Fibroblast of villous mesenchyme (primary cell): ENCODE measurements at regions not wholly inside any gene's neighbourhood (a gene's known extent, or its start where the extent isn't known, plus 50 kb on each side); places are given as distances from the start of the nearest gene placed in this dataset.

Experiments used
- DNase-seq: peaks from one replicate; pipeline ENCODE4 v3.0.0-alpha.2; 2010; ENCODE audit warnings: low read depth
- H3K4me3 ChIP-seq: 2 replicates; pipeline ENCODE4 v1.5.1; 2011; ENCODE audit warnings: low read depth, mild to moderate bottlenecking, low read length
- CTCF ChIP-seq: IDR thresholded peaks from 2 replicates; pipeline ENCODE4 v1.5.1; 2012; ENCODE audit warnings: low read depth, mild to moderate bottlenecking, low read length; ENCODE audit not compliant: insufficient read depth

GRCh38 chr2:223300326-223300725, 248.3 kb downstream of the KCNE4 start:
- H3K4me3 ChIP-seq = no peak overlapping the region

GRCh38 chr2:223306371-223306770, 254.4 kb downstream of the KCNE4 start:
- TF ChIP-seq CTCF = peak; percentile 70
- DNase-seq = peak; percentile 44
- H3K4me3 ChIP-seq = no peak overlapping the region

More at GRCh38 chr2:223300326-223300725, 248.3 kb downstream of the KCNE4 start:
- no peak for DNase-seq
- no peak for TF ChIP-seq CTCF

- no peak for TF ChIP-seq CTCF
- H3K4me3 ChIP-seq = no peak overlapping the region
- DNase-seq = no peak
These were observed 260.1 kb downstream of the KCNE4 start for GRCh38 chr2:223311889-223312680.

GRCh38 chr2:223313101-223313500, 261.1 kb downstream of the KCNE4 start:
- DNase-seq = no peak
- TF ChIP-seq CTCF = no peak
- H3K4me3 ChIP-seq = no peak overlapping the region

- TF ChIP-seq CTCF = no peak
- no peak for DNase-seq
- no peak overlapping the region for H3K4me3 ChIP-seq
These were observed 262.8 kb downstream of the KCNE4 start for GRCh38 chr2:223314811-223315210.

GRCh38 chr2:223315813-223316212, 263.8 kb downstream of the KCNE4 start:
- no peak overlapping the region for H3K4me3 ChIP-seq
- TF ChIP-seq CTCF = no peak
- peak; percentile 12 for DNase-seq

GRCh38 chr2:223316342-223316741, 264.4 kb downstream of the KCNE4 start:
- no peak for TF ChIP-seq CTCF
- no peak overlapping the region for H3K4me3 ChIP-seq
- DNase-seq = peak; percentile 5
